ENCODE measurements at regions not wholly inside any gene's neighbourhood (a gene's known extent, or its start where the extent isn't known, plus 50 kb on each side); places are given as distances from the start of the nearest gene placed in this dataset.

DNA sequence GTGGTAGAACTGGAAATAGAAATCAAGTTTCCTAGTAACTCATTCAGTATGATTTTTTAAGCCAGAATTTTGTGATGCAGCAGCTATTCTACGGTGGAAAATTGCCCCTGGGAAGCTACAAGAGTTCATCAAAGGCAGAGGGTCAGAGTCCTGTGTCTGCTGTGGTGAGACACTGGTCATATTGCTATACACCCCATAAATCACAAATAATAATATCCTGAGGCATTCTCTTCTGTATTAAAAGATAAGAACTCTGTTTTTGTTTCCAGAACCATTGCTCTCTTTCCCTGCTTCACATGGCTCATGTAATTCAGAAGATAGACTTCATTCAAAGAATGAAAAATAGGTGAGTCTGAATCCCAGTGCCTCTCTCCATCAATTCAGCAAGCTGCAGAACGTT is 188.8 kb upstream of the NOCT start:
- TF ChIP-seq FOXP2 (optimal IDR thresholded peaks at IDR 0.05; ENCODE audit: borderline replicate concordance, extremely low read depth, extremely low read length, insufficient read depth) (no peak), TAF1 (IDR thresholded peaks at IDR 0.05; ENCODE audit: borderline replicate concordance, insufficient read depth, low read length) (no peak), POLR2AphosphoS5 (IDR thresholded peaks at IDR 0.05; ENCODE audit: low read depth, low read length) (no peak), SIN3A (IDR thresholded peaks at IDR 0.05; ENCODE audit: borderline replicate concordance, insufficient read depth, low read length) (no peak)
- TF ChIP-seq, protein P1, sequence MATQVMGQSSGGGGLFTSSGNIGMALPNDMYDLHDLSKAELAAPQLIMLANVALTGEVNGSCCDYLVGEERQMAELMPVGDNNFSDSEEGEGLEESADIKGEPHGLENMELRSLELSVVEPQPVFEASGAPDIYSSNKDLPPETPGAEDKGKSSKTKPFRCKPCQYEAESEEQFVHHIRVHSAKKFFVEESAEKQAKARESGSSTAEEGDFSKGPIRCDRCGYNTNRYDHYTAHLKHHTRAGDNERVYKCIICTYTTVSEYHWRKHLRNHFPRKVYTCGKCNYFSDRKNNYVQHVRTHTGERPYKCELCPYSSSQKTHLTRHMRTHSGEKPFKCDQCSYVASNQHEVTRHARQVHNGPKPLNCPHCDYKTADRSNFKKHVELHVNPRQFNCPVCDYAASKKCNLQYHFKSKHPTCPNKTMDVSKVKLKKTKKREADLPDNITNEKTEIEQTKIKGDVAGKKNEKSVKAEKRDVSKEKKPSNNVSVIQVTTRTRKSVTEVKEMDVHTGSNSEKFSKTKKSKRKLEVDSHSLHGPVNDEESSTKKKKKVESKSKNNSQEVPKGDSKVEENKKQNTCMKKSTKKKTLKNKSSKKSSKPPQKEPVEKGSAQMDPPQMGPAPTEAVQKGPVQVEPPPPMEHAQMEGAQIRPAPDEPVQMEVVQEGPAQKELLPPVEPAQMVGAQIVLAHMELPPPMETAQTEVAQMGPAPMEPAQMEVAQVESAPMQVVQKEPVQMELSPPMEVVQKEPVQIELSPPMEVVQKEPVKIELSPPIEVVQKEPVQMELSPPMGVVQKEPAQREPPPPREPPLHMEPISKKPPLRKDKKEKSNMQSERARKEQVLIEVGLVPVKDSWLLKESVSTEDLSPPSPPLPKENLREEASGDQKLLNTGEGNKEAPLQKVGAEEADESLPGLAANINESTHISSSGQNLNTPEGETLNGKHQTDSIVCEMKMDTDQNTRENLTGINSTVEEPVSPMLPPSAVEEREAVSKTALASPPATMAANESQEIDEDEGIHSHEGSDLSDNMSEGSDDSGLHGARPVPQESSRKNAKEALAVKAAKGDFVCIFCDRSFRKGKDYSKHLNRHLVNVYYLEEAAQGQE (IDR thresholded peaks at IDR 0.05; ENCODE audit: insufficient read depth in 1 of 2, low read depth in 2 of 2, low read length in 2 of 2) = no peak

- TF ChIP-seq FOXP2 (optimal IDR thresholded peaks at IDR 0.05; ENCODE audit: borderline replicate concordance, extremely low read depth, extremely low read length, insufficient read depth) (no peak), SIN3A (IDR thresholded peaks at IDR 0.05; ENCODE audit: borderline replicate concordance, insufficient read depth, low read length) (no peak), POLR2AphosphoS5 (IDR thresholded peaks at IDR 0.05; ENCODE audit: low read depth, low read length) (no peak), TAF1 (IDR thresholded peaks at IDR 0.05; ENCODE audit: borderline replicate concordance, insufficient read depth, low read length) (no peak)
- TF ChIP-seq, protein P1 (IDR thresholded peaks at IDR 0.05; ENCODE audit: insufficient read depth in 1 of 2, low read depth in 2 of 2, low read length in 2 of 2) = no peak
Observed at GRCh38 chr4:138826322-138826721, 189.3 kb upstream of the NOCT start.

DNA sequence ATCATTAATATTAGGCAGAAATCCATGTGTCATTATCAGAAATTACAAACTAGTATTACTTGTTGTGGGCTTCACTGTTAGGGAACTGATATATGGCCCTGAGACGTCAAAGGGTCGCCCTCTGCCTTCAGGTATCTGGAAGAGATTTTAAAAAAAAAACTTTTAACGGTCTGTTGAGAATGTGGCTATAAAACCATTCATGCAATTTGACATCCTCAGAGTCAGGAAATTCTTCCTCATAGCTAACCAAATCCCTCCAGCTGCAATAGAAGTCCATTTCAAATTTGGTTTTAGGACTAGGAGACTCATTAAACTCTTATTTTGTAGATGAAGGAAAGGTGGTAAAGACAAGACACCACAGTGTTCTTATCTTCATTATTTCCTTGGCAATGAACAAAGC is 194.2 kb upstream of the NOCT start:
- TF ChIP-seq TAF1 (IDR thresholded peaks at IDR 0.05; ENCODE audit: borderline replicate concordance, insufficient read depth, low read length) = no peak
- TF ChIP-seq FOXP2 (optimal IDR thresholded peaks at IDR 0.05; ENCODE audit: borderline replicate concordance, extremely low read depth, extremely low read length, insufficient read depth) = no peak
- TF ChIP-seq, protein P1 (IDR thresholded peaks at IDR 0.05; ENCODE audit: insufficient read depth in 1 of 2, low read depth in 2 of 2, low read length in 2 of 2) = no peak
- no peak for TF ChIP-seq SIN3A (IDR thresholded peaks at IDR 0.05; ENCODE audit: borderline replicate concordance, insufficient read depth, low read length)
- TF ChIP-seq POLR2AphosphoS5 (IDR thresholded peaks at IDR 0.05; ENCODE audit: low read depth, low read length) = no peak

DNA sequence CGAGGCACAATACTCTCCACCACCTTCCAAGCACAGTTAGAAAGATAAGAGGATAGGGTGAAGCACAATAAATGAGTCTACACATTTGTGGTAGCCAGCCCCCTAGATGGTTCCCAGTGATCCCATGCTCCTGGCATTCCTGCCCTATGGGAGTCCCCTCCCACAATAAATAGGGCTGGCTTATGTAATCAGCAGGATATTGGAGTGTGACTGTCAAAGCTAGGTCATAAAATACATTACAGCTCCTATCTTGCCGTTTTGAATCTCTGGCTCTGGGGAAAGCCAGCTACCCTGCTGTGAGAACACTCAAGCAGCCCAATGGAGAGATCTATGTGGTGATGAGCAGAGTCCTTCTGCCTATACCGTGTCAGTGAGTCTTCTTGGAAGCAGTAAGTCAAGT is 198.7 kb upstream of the NOCT start:
- TF ChIP-seq POLR2AphosphoS5 (IDR thresholded peaks at IDR 0.05; ENCODE audit: low read depth, low read length) (no peak), FOXP2 (optimal IDR thresholded peaks at IDR 0.05; ENCODE audit: borderline replicate concordance, extremely low read depth, extremely low read length, insufficient read depth) (no peak), SIN3A (IDR thresholded peaks at IDR 0.05; ENCODE audit: borderline replicate concordance, insufficient read depth, low read length) (no peak), TAF1 (IDR thresholded peaks at IDR 0.05; ENCODE audit: borderline replicate concordance, insufficient read depth, low read length) (no peak)
- TF ChIP-seq, protein P1 (IDR thresholded peaks at IDR 0.05; ENCODE audit: insufficient read depth in 1 of 2, low read depth in 2 of 2, low read length in 2 of 2) = no peak

GRCh38 chr4:138815811-138816210 is 199.8 kb upstream of the NOCT start:
- TF ChIP-seq, protein P1 (IDR thresholded peaks at IDR 0.05; ENCODE audit: insufficient read depth in 1 of 2, low read depth in 2 of 2, low read length in 2 of 2) = no peak
- TF ChIP-seq POLR2AphosphoS5 (IDR thresholded peaks at IDR 0.05; ENCODE audit: low read depth, low read length) (no peak), TAF1 (IDR thresholded peaks at IDR 0.05; ENCODE audit: borderline replicate concordance, insufficient read depth, low read length) (no peak), FOXP2 (optimal IDR thresholded peaks at IDR 0.05; ENCODE audit: borderline replicate concordance, extremely low read depth, extremely low read length, insufficient read depth) (no peak)

Measured in PFSK-1 (cell line).